ENCODE measurements at regions not wholly inside any gene's neighbourhood (a gene's known extent, or its start where the extent isn't known, plus 50 kb on each side); places are given as distances from the start of the nearest gene placed in this dataset.

GRCh38 chr15:70509731-70510143 lies 253.6 kb downstream of the UACA start:
- H3K27ac ChIP-seq, result peak overlapping the region; percentile 36
- no peak for DNase-seq (ENCODE audit: low read depth, low spot score)

- DNase-seq (ENCODE audit: low read depth, low spot score), result no peak
- peak overlapping the region; percentile 36 for H3K27ac ChIP-seq
These were observed 254.1 kb downstream of the UACA start for GRCh38 chr15:70509282-70509662.

- H3K27ac ChIP-seq, result peak overlapping the region; percentile 36
- peak; percentile 81 for DNase-seq (ENCODE audit: low read depth, low spot score)
These were observed 254.6 kb downstream of the UACA start for GRCh38 chr15:70508561-70509281.

GRCh38 chr15:70507772-70508371 lies 255.5 kb downstream of the UACA start:
- peak overlapping the region; percentile 36 for H3K27ac ChIP-seq
- peak; percentile 92 for DNase-seq (ENCODE audit: low read depth, low spot score)

- peak overlapping the region; percentile 24 for H3K27ac ChIP-seq
- no peak for DNase-seq (ENCODE audit: low read depth, low spot score)
These were observed 257.1 kb downstream of the UACA start for GRCh38 chr15:70505936-70506912.

GRCh38 chr15:70505411-70505919 lies 257.9 kb downstream of the UACA start:
- peak overlapping the region; percentile 24 for H3K27ac ChIP-seq
- DNase-seq (ENCODE audit: low read depth, low spot score), result peak; percentile 91

GRCh38 chr15:70504988-70505387 lies 258.4 kb downstream of the UACA start:
- peak overlapping the region; percentile 24 for H3K27ac ChIP-seq

GRCh38 chr15:70504299-70504951 lies 258.9 kb downstream of the UACA start:
- no peak overlapping the region for H3K27ac ChIP-seq
- DNase-seq (ENCODE audit: low read depth, low spot score), result no peak

More at GRCh38 chr15:70504988-70505387, 258.4 kb downstream of the UACA start:
- no peak for DNase-seq (ENCODE audit: low read depth, low spot score)

GRCh38 chr15:70503798-70504298 lies 259.5 kb downstream of the UACA start:
- no peak for DNase-seq (ENCODE audit: low read depth, low spot score)
- no peak overlapping the region for H3K27ac ChIP-seq

GRCh38 chr15:70503073-70503745 lies 260.1 kb downstream of the UACA start:
- no peak overlapping the region for H3K27ac ChIP-seq
- no peak for DNase-seq (ENCODE audit: low read depth, low spot score)

GRCh38 chr15:70502529-70502928 lies 260.8 kb downstream of the UACA start:
- H3K27ac ChIP-seq, result no peak overlapping the region
- DNase-seq (ENCODE audit: low read depth, low spot score), result no peak

GRCh38 chr15:70501849-70502248 lies 261.5 kb downstream of the UACA start:
- DNase-seq (ENCODE audit: low read depth, low spot score), result no peak
- no peak overlapping the region for H3K27ac ChIP-seq

- DNase-seq (ENCODE audit: low read depth, low spot score), result no peak
- no peak overlapping the region for H3K27ac ChIP-seq
These were observed 262.1 kb downstream of the UACA start for GRCh38 chr15:70501121-70501727.

- no peak for DNase-seq (ENCODE audit: low read depth, low spot score)
- no peak overlapping the region for H3K27ac ChIP-seq
These were observed 263.6 kb downstream of the UACA start for GRCh38 chr15:70499791-70500190.

GRCh38 chr15:70498096-70498626 lies 265.2 kb downstream of the UACA start:
- no peak overlapping the region for H3K27ac ChIP-seq
- no peak for DNase-seq (ENCODE audit: low read depth, low spot score)

- no peak for DNase-seq (ENCODE audit: low read depth, low spot score)
- no peak overlapping the region for H3K27ac ChIP-seq
These were observed 265.7 kb downstream of the UACA start for GRCh38 chr15:70497661-70498060.

GRCh38 chr15:70495991-70496599 lies 267.3 kb downstream of the UACA start:
- no peak for DNase-seq (ENCODE audit: low read depth, low spot score)
- H3K27ac ChIP-seq, result no peak overlapping the region

- H3K27ac ChIP-seq, result peak overlapping the region; percentile 57
- peak; percentile 94 for DNase-seq (ENCODE audit: low read depth, low spot score)
These were observed 268.3 kb downstream of the UACA start for GRCh38 chr15:70494852-70495571.

All from epithelial cell of prostate (primary cell).